K562 (cell line): ENCODE measurements at regions not wholly inside any gene's neighbourhood (a gene's known extent, or its start where the extent isn't known, plus 50 kb on each side); places are given as distances from the start of the nearest gene placed in this dataset.

Experiments
- ATAC-seq: fragments of 200-7000 bp; cut with Tn5 transposase; 3 replicates; pipeline ENCODE4 v1.9.1; 2020; ENCODE audit warnings: moderate library complexity
- BruUV-seq: library from RNA; stranded (reverse); fragments of 400-500 nt; replicated peaks from 2 replicates; lab custom pipeline; 2021; lab: Mats Ljungman, UMichigan
- CTCF ChIA-PET: fragments of 300-600 bp; formaldehyde crosslinking; extraction: SDS; loops from one replicate; lab custom pipeline; 2021; ENCODE audit warnings: low intra/inter-chr PET ratio; lab: Yijun Ruan, JAX
- POLR2A ChIA-PET: fragments of 300-600, 350-650 bp; sonication (Branson Sonifier 250); formaldehyde crosslinking; extraction: SDS; loops from one replicate; lab custom pipeline; 2021; ENCODE audit warnings: antibody characterized with exemption, inconsistent platforms; lab: Yijun Ruan, JAX
- DNase-seq, 4 experiments: peaks; one replicate each; pipeline versions ENCODE4 v3.0.0 to v3.0.0-alpha.2; 2011 to 2018; ENCODE audit warnings: low spot score in 3 of 4, mixed read lengths in 3 of 4; ENCODE audit errors: extremely low read depth in 1 of 4
- FAIRE-seq: peaks from 2 replicates; lab custom pipeline; 2011; peaks lifted over from hg19 to GRCh38; lab: Jason Lieb, UNC
- H2AFZ ChIP-seq: 2 replicates; pipeline ENCODE4 v1.6.0; 2011; ENCODE audit warnings: low read depth, low read length, control low read depth, inconsistent platforms
- H3K27ac ChIP-seq: fragments of 200-600 bp; 3 replicates; pipeline ENCODE4 v1.8.0; 2011; ENCODE audit warnings: low read depth, mild to moderate bottlenecking, control low read depth, inconsistent platforms, low read length, moderate library complexity, mixed read lengths; ENCODE audit errors: extremely low read depth
- H3K27me3 ChIP-seq, 2 experiments: fragments of 300-600 bp in 1 of 2; 2 replicates in 1 of 2; 3 replicates in 1 of 2; pipeline versions ENCODE4 v1.6.0 to v1.8.0; 2011; ENCODE audit warnings: inconsistent platforms in 2 of 2, low read length in 2 of 2, mild to moderate bottlenecking in 1 of 2, mixed read lengths in 1 of 2, moderate library complexity in 1 of 2; ENCODE audit not compliant: control insufficient read depth in 2 of 2, insufficient read depth in 2 of 2
- H3K36me3 ChIP-seq: fragments of 300-600 bp; 3 replicates; pipeline ENCODE4 v1.8.0; 2011; ENCODE audit warnings: mild to moderate bottlenecking, low read length, inconsistent platforms; ENCODE audit not compliant: control insufficient read depth, insufficient read depth
- H3K4me1 ChIP-seq, 2 experiments: fragments of 200-600 bp in 1 of 2; replicated peaks in 1 of 2; 2 replicates in 1 of 2; 3 replicates in 1 of 2; pipeline versions ENCODE4 v1.5.1 to v1.8.0; 2011; ENCODE audit warnings: inconsistent platforms in 2 of 2, low read length in 2 of 2, mild to moderate bottlenecking in 1 of 2, mixed read lengths in 1 of 2, moderate library complexity in 1 of 2; ENCODE audit not compliant: control insufficient read depth in 2 of 2, insufficient read depth in 2 of 2
- H3K4me2 ChIP-seq: 2 replicates; pipeline ENCODE4 v1.6.1; 2011; ENCODE audit warnings: low read length, control low read depth, inconsistent platforms, mixed read lengths; ENCODE audit not compliant: insufficient read depth
- H3K4me3 ChIP-seq: fragments of 200-600 bp; sonication (generic), shearing (Covaris generic); 2 replicates; pipeline ENCODE4 v1.5.1; 2016; ENCODE audit warnings: control low read depth, inconsistent platforms
- H3K79me2 ChIP-seq: fragments of 200-600 bp; 3 replicates; pipeline ENCODE4 v1.8.0; 2011; ENCODE audit warnings: low read length, inconsistent platforms; ENCODE audit not compliant: control insufficient read depth, insufficient read depth
- H3K9ac ChIP-seq, 2 experiments: 2 replicates each; pipeline versions ENCODE4 v1.6.0 to v1.6.1; 2011; ENCODE audit warnings: low read depth in 2 of 2, low read length in 2 of 2, control low read depth in 1 of 2, inconsistent platforms in 1 of 2, mild to moderate bottlenecking in 1 of 2, mixed read lengths in 1 of 2; ENCODE audit not compliant: insufficient read depth in 1 of 2
- H3K9me1 ChIP-seq: one replicate; pipeline ENCODE4 v1.6.0; 2011; ENCODE audit warnings: inconsistent platforms, mild to moderate bottlenecking, low read length, moderate library complexity; ENCODE audit not compliant: control insufficient read depth, insufficient read depth
- H3K9me3 ChIP-seq: replicated peaks from 2 replicates; pipeline ENCODE4 v1.5.1; 2011; ENCODE audit warnings: low read depth, low read length, inconsistent platforms; ENCODE audit not compliant: control insufficient read depth, insufficient read depth
- H4K20me1 ChIP-seq: replicated peaks from 2 replicates; pipeline ENCODE4 v1.6.1; 2011; ENCODE audit warnings: low read length, inconsistent platforms, mixed read lengths; ENCODE audit not compliant: control insufficient read depth, insufficient read depth
- GTF3C2 ChIP-seq: IDR thresholded peaks from 3 replicates; pipeline ENCODE4 v1.6.1; 2011; ENCODE audit warnings: borderline replicate concordance, mild to moderate bottlenecking, moderate library complexity; ENCODE audit not compliant: insufficient read length; ENCODE audit errors: extremely low read depth
- NR4A1 ChIP-seq, 2 experiments: fragments of 250-450 bp in 1 of 2; fragments of 450-650 bp in 1 of 2; sonication (Bioruptor Pico) in 1 of 2; IDR thresholded peaks; 2 replicates each; pipeline versions ENCODE4 v1.4.0 to v1.6.1; 2016 to 2020; ENCODE audit warnings: mild to moderate bottlenecking in 2 of 2, missing compliant biosample characterization in 1 of 2, missing genetic modification characterization in 1 of 2, moderate library complexity in 1 of 2
- TAF15 ChIP-seq: fragments of 200-400 bp; formaldehyde crosslinking; IDR thresholded peaks from 2 replicates; pipeline ENCODE4 v1.6.1; 2017; ENCODE audit warnings: mild to moderate bottlenecking, low read depth, low read length, moderate library complexity
- TRIM28 ChIP-seq: fragments of 450-650 bp; IDR thresholded peaks from 2 replicates; pipeline ENCODE4 v1.6.1; 2017
- ZFX ChIP-seq: sonication (generic); formaldehyde crosslinking; IDR thresholded peaks from 2 replicates; pipeline ENCODE4 v1.8.0; 2022; ENCODE audit warnings: mild to moderate bottlenecking, missing genetic modification reagents, moderate library complexity
- WGBS: fragments of 100-300 bp; shearing (Covaris generic); methylation state at CpG from one replicate; pipeline ENCODE4 v1.1.6; 2016; ENCODE audit warnings: low coverage, mixed read lengths; ENCODE audit not compliant: insufficient coverage; ENCODE audit errors: missing lambda C conversion rate; 5-methylcytosine and 5-hydroxymethylcytosine counted together
- in situ Hi-C: fragments of 300-500 bp; cut with MboI; formaldehyde crosslinking; loops from 4 replicates; pipeline ENCODE4 v1.15.0; 2018; ENCODE audit warnings: inconsistent platforms, mixed read lengths
- intact Hi-C: fragments of 100-400 bp; cut with micrococcal nuclease; formaldehyde crosslinking; loops from 2 replicates; pipeline ENCODE4 v1.14.2; 2022

- TF ChIP-seq NR4A1 (CRISPR knock-in tag; IDR thresholded peaks at IDR 0.05) (no peak), NR4A1 (tag; IDR thresholded peaks at IDR 0.05) (no peak), ZFX (CRISPR knock-in tag) (no peak), TRIM28 (no peak)
Observed at GRCh38 chr3:17830788-17831187, 88.4 kb upstream of the TBC1D5 start (continued).

GRCh38 chr3:17828388-17828787 lies 86.0 kb upstream of the TBC1D5 start:
- intact Hi-C loops = no loop called here
- CTCF ChIA-PET = no interaction called here
- H3K9ac ChIP-seq = no peak overlapping the region
- peaks cover 0 to 13% of the 10 kb centered on the region in 2 experiments; a peak in 2 of 5 replicates for H3K27me3 ChIP-seq
- TF ChIP-seq TAF15 = no peak
- no peak for TF ChIP-seq TRIM28
- no peak for TF ChIP-seq GTF3C2
- no peaks in the 10 kb centered on the region for H3K9me1 ChIP-seq
- no peaks in the 10 kb centered on the region for H3K9me3 ChIP-seq
- in situ Hi-C loops = loop anchor here (25.0 kb wide), 1 partner anchor 191 kb away; no protein-coding TSS in a partner anchor
- H3K36me3 ChIP-seq = no peaks in the 10 kb centered on the region
- H3K27ac ChIP-seq = no peak overlapping the region
- no peaks in the 10 kb centered on the region for H3K79me2 ChIP-seq
- no peak overlapping the region for H2AFZ ChIP-seq
- POLR2A ChIA-PET = no interaction called here
- 36% methylated on average over 3 of the region's 3 CpGs for WGBS
- DNase-seq (no peak), ATAC-seq (no peak), FAIRE-seq (no peak)
- H4K20me1 ChIP-seq = no peaks in the 10 kb centered on the region
- H3K4me1 ChIP-seq = no peaks in the 10 kb centered on the region
- no peak overlapping the region for H3K4me3 ChIP-seq
- H3K4me2 ChIP-seq = no peak overlapping the region
- BruUV-seq = no TSS peak
